Bronchial epithelial cell (primary cell): ENCODE measurements at regions not wholly inside any gene's neighbourhood (a gene's known extent, or its start where the extent isn't known, plus 50 kb on each side); places are given as distances from the start of the nearest gene placed in this dataset.

Experiments used
- DNase-seq: peaks from one replicate; pipeline ENCODE4 v3.0.0-alpha.2; 2010; ENCODE audit warnings: low read depth
- FAIRE-seq: peaks from 2 replicates; lab custom pipeline; 2011; peaks lifted over from hg19 to GRCh38; lab: Jason Lieb, UNC
- H3K27me3 ChIP-seq: 2 replicates; pipeline ENCODE4 v1.5.1; 2011; ENCODE audit warnings: low read length; ENCODE audit not compliant: control insufficient read depth, insufficient read depth
- H3K36me3 ChIP-seq: 2 replicates; pipeline ENCODE4 v1.5.1; 2011; ENCODE audit warnings: low read length; ENCODE audit not compliant: control insufficient read depth, insufficient read depth
- H3K4me3 ChIP-seq: 2 replicates; pipeline ENCODE4 v1.5.1; 2011; ENCODE audit warnings: mild to moderate bottlenecking, low read depth, low read length, control low read depth
- CTCF ChIP-seq: IDR thresholded peaks from 2 replicates; pipeline ENCODE4 v1.5.1; 2011; ENCODE audit warnings: mild to moderate bottlenecking, moderate library complexity, low read length, control low read depth, inconsistent platforms; ENCODE audit not compliant: insufficient read depth, severe bottlenecking

GRCh38 chr6:164412566-164412965 is 896.8 kb downstream of the C6orf118 start:
- Histone ChIP-seq H3K27me3 (no peaks in the 10 kb centered on the region), H3K4me3 (no peak overlapping the region), H3K36me3 (no peaks in the 10 kb centered on the region)
- FAIRE-seq (no peak), DNase-seq (no peak)
- TF ChIP-seq CTCF, result no peak

- DNase-seq, result no peak
- FAIRE-seq, result no peak
- H3K4me3 ChIP-seq, result no peak overlapping the region
- no peaks in the 10 kb centered on the region for H3K36me3 ChIP-seq
- TF ChIP-seq CTCF, result no peak
- H3K27me3 ChIP-seq, result no peaks in the 10 kb centered on the region
These were observed 899.4 kb downstream of the C6orf118 start for GRCh38 chr6:164410017-164410416.

- DNase-seq (no peak), FAIRE-seq (peak; percentile 43)
- no peak for TF ChIP-seq CTCF
- no peaks in the 10 kb centered on the region for H3K36me3 ChIP-seq
- no peak overlapping the region for H3K4me3 ChIP-seq
- no peaks in the 10 kb centered on the region for H3K27me3 ChIP-seq
These were observed 899.9 kb downstream of the C6orf118 start for GRCh38 chr6:164409309-164410009.

DNA sequence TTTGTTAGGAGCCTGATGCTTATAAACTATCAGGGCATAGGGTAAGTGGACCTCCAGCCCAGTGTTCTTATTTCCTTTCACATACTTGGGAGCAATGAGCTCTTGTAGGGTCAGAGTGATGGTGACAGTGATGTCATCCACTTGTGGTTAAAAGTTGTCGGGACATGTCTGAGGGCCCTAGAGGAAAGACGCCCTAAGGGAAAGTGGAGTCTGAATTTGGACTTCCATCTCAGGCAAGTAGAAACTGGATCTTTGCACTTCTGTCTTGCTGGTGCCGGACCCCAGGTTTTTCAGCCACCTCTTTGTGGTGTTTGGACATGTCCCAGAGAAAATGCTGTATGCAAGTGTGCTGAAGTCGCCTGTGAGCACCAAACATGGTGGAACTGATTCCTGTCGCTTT is 900.5 kb downstream of the C6orf118 start:
- Histone ChIP-seq H3K27me3 (no peaks in the 10 kb centered on the region), H3K36me3 (no peaks in the 10 kb centered on the region), H3K4me3 (no peak overlapping the region)
- TF ChIP-seq CTCF, result no peak
- FAIRE-seq (no peak), DNase-seq (peak; percentile 84)

DNA sequence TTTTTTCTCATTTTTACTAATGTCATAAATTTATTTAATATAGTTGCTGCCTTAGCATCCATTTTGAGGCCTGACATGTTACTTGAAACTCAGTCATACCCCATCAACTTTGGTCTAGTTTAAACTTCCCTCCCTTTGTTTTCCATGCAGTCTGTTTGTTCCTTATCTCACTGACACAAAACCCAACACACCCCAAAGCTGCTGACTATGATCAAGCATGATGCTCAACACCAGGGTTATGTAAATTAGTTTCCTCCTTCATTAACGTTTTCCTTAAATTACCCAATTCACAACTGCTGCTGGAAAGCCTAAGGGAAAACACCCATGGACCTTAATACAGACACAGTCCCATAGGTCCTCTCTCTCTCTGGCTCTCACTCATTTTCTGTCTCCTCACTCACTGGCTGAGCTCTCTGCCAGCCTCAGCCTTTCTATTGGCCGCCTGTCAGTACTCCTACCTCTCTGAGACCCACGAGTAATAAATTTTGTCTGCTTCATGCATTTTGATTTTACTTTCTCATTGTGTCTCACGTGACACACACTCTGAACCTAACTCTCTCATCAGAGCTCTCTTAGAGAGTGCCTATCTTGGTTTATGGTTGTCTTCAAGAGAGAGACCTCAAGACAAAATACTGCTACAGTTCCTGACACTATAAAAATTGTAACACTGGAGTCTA is 904.5 kb downstream of the C6orf118 start:
- H3K36me3 ChIP-seq, result no peaks in the 10 kb centered on the region
- H3K27me3 ChIP-seq, result no peaks in the 10 kb centered on the region
- H3K4me3 ChIP-seq, result no peak overlapping the region
- TF ChIP-seq CTCF, result no peak
- no peak for DNase-seq
- no peak for FAIRE-seq

- TF ChIP-seq CTCF, result no peak
- Histone ChIP-seq H3K36me3 (no peaks in the 10 kb centered on the region), H3K4me3 (no peak overlapping the region), H3K27me3 (no peaks in the 10 kb centered on the region)
- FAIRE-seq, result no peak
- DNase-seq, result no peak
These were observed 907.5 kb downstream of the C6orf118 start for GRCh38 chr6:164401871-164402270.
